ENCODE measurements at regions not wholly inside any gene's neighbourhood (a gene's known extent, or its start where the extent isn't known, plus 50 kb on each side); places are given as distances from the start of the nearest gene placed in this dataset.

- DNase-seq (ENCODE audit: low spot score): no peak
Observed at GRCh38 chr18:2312440-2312839, 258.9 kb downstream of the METTL4 start.

- DNase-seq (ENCODE audit: low spot score): no peak
Observed at GRCh38 chr18:2313332-2313731, 258.0 kb downstream of the METTL4 start.

GRCh38 chr18:2316082-2316750 lies 255.1 kb downstream of the METTL4 start:
- no peak for DNase-seq (ENCODE audit: low spot score)

GRCh38 chr18:2316751-2317696 lies 254.3 kb downstream of the METTL4 start:
- no peak for DNase-seq (ENCODE audit: low spot score)

GRCh38 chr18:2324459-2324858 lies 246.8 kb downstream of the METTL4 start:
- DNase-seq (ENCODE audit: low spot score): no peak

GRCh38 chr18:2325308-2325849 lies 245.9 kb downstream of the METTL4 start:
- DNase-seq (ENCODE audit: low spot score): no peak

- DNase-seq (ENCODE audit: low spot score): no peak
Observed at GRCh38 chr18:2325933-2326332, 245.4 kb downstream of the METTL4 start.

- DNase-seq (ENCODE audit: low spot score): no peak
Observed at GRCh38 chr18:2326999-2327398, 244.3 kb downstream of the METTL4 start.

- no peak for DNase-seq (ENCODE audit: low spot score)
Observed at GRCh38 chr18:2330764-2331163, 240.5 kb downstream of the METTL4 start.

GRCh38 chr18:2331491-2331890 lies 239.8 kb downstream of the METTL4 start:
- DNase-seq (ENCODE audit: low spot score): no peak

- no peak for DNase-seq (ENCODE audit: low spot score)
Observed at GRCh38 chr18:2336690-2337392, 234.5 kb downstream of the METTL4 start.

- no peak for DNase-seq (ENCODE audit: low spot score)
Observed at GRCh38 chr18:2337552-2338141, 233.7 kb downstream of the METTL4 start.

GRCh38 chr18:2338601-2339000 lies 232.7 kb downstream of the METTL4 start:
- no peak for DNase-seq (ENCODE audit: low spot score)

GRCh38 chr18:2340335-2340734 lies 231.0 kb downstream of the METTL4 start:
- no peak for DNase-seq (ENCODE audit: low spot score)

- DNase-seq (ENCODE audit: low spot score): no peak
Observed at GRCh38 chr18:2348003-2348402, 223.3 kb downstream of the METTL4 start.

- no peak for DNase-seq (ENCODE audit: low spot score)
Observed at GRCh38 chr18:2351126-2351850, 220.0 kb downstream of the METTL4 start.

GRCh38 chr18:2354292-2354691 lies 217.0 kb downstream of the METTL4 start:
- DNase-seq (ENCODE audit: low spot score): no peak

- DNase-seq (ENCODE audit: low spot score): no peak
Observed at GRCh38 chr18:2356906-2357305, 214.4 kb downstream of the METTL4 start.

- DNase-seq (ENCODE audit: low spot score): no peak
Observed at GRCh38 chr18:2360861-2361260, 210.4 kb downstream of the METTL4 start.

GRCh38 chr18:2368102-2368501 lies 203.2 kb downstream of the METTL4 start:
- DNase-seq (ENCODE audit: low spot score): no peak

- DNase-seq (ENCODE audit: low spot score): no peak
Observed at GRCh38 chr18:2376707-2377106, 194.6 kb downstream of the METTL4 start.
